OCI-LY7 (cell line): ENCODE measurements at regions not wholly inside any gene's neighbourhood (a gene's known extent, or its start where the extent isn't known, plus 50 kb on each side); places are given as distances from the start of the nearest gene placed in this dataset.

Experiments used
- BruUV-seq: library from RNA; stranded (reverse); fragments of 400-500 nt; replicated peaks from 2 replicates; lab custom pipeline; 2021; lab: Mats Ljungman, UMichigan
- CTCF ChIA-PET: fragments of 300-600 bp; sonication (Branson Sonifier 250); formaldehyde crosslinking; loops from one replicate; lab custom pipeline; 2022; ENCODE audit warnings: antibody characterized with exemption; ENCODE audit not compliant: unreplicated experiment; lab: Charles Lee
- POLR2A ChIA-PET: fragments of 300-600 bp; sonication (Branson Sonifier 250); formaldehyde crosslinking; loops from one replicate; lab custom pipeline; 2022; ENCODE audit warnings: antibody characterized with exemption; lab: Charles Lee
- DNase-seq: peaks from one replicate; pipeline ENCODE4 v3.0.0-alpha.2; 2015; ENCODE audit warnings: low spot score
- H2AFZ ChIP-seq: fragments of 200-600 bp; sonication (generic), shearing (Covaris generic); 2 replicates; pipeline ENCODE4 v1.6.1; 2014; ENCODE audit warnings: mild to moderate bottlenecking, antibody characterized with exemption, low read length, moderate library complexity
- H3K27ac ChIP-seq: fragments of 200-600 bp; sonication (generic); 2 replicates; pipeline ENCODE4 v1.5.1; 2014; ENCODE audit warnings: mixed run types, low read depth, mild to moderate bottlenecking, moderate library complexity, low read length, inconsistent platforms; ENCODE audit not compliant: poor library complexity, severe bottlenecking
- H3K36me3 ChIP-seq: fragments of 200-600 bp; sonication (generic); 2 replicates; pipeline ENCODE4 v1.6.1; 2014; ENCODE audit warnings: mild to moderate bottlenecking, antibody characterized with exemption, low read length, moderate library complexity, mixed read lengths; ENCODE audit not compliant: insufficient read depth
- H3K4me1 ChIP-seq: fragments of 200-600 bp; sonication (generic); 2 replicates; pipeline ENCODE4 v1.5.1; 2014; ENCODE audit warnings: mild to moderate bottlenecking, low read length; ENCODE audit not compliant: insufficient read depth, poor library complexity, severe bottlenecking
- H3K4me2 ChIP-seq: fragments of 200-600 bp; sonication (generic); 2 replicates; pipeline ENCODE4 v1.6.1; 2014; ENCODE audit warnings: mild to moderate bottlenecking, low read length
- H3K4me3 ChIP-seq: fragments of 200-600 bp; sonication (generic); 2 replicates; pipeline ENCODE4 v1.5.1; 2014; ENCODE audit warnings: mild to moderate bottlenecking, low read depth, low read length; ENCODE audit not compliant: poor library complexity, severe bottlenecking
- H3K79me2 ChIP-seq: fragments of 200-600 bp; sonication (generic); 2 replicates; pipeline ENCODE4 v1.6.1; 2016; ENCODE audit warnings: low read depth, mild to moderate bottlenecking, low read length, moderate library complexity, mixed read lengths; ENCODE audit not compliant: insufficient read depth
- H3K9me2 ChIP-seq: fragments of 200-600 bp; sonication (generic); 2 replicates; pipeline ENCODE4 v1.6.1; 2016; ENCODE audit warnings: mild to moderate bottlenecking, low read length, mixed read lengths; ENCODE audit not compliant: insufficient read depth
- H3K9me3 ChIP-seq: fragments of 200-600 bp; sonication (generic); 2 replicates; pipeline ENCODE4 v1.6.1; 2014; ENCODE audit warnings: mild to moderate bottlenecking, mixed run types, low read length, mixed read lengths
- H4K20me1 ChIP-seq: fragments of 200-600 bp; sonication (generic); 2 replicates; pipeline ENCODE4 v1.6.1; 2014; ENCODE audit warnings: mild to moderate bottlenecking, antibody characterized with exemption, low read length, moderate library complexity, mixed read lengths; ENCODE audit not compliant: insufficient read depth
- CTCF ChIP-seq: fragments of 200-600 bp; sonication (generic); conservative IDR thresholded peaks from 2 replicates; pipeline ENCODE4 v1.5.1; 2014; ENCODE audit warnings: mild to moderate bottlenecking, antibody characterized with exemption, low read length, moderate library complexity, mixed read lengths
- EZH2phosphoT487 ChIP-seq: fragments of 200-600 bp; sonication (generic); IDR thresholded peaks from 2 replicates; pipeline ENCODE4 v1.6.1; 2018; ENCODE audit warnings: low read depth, borderline replicate concordance, mild to moderate bottlenecking, mixed run types, antibody characterized with exemption, low read length, moderate library complexity, mixed read lengths
- intact Hi-C: fragments of 100-400 bp; cut with micrococcal nuclease; formaldehyde crosslinking; loops from one replicate; pipeline ENCODE4 v1.10.0; 2022; ENCODE audit not compliant: unreplicated experiment

GRCh38 chr2:65504201-65504600 is 71.8 kb upstream of the SPRED2 start:
- no peaks in the 10 kb centered on the region for H3K36me3 ChIP-seq
- no peak overlapping the region for H3K4me3 ChIP-seq
- no peak overlapping the region for H2AFZ ChIP-seq
- no peak overlapping the region for H3K4me2 ChIP-seq
- H3K9me2 ChIP-seq: no peaks in the 10 kb centered on the region
- ChIA-PET POLR2A (interaction anchor here (0.5 to 1.1 kb wide), 4 partner anchors 39 to 199 kb away, joined by 3 to 5 read pairs (median 4); no protein-coding TSS in a partner anchor), CTCF (no interaction called here)
- H3K9me3 ChIP-seq: 0 out of 2 replicates have a peak, but pooled peaks cover 9% of the 10 kb centered on the region
- DNase-seq: no peak
- no TSS peak for BruUV-seq
- H4K20me1 ChIP-seq: no peaks in the 10 kb centered on the region
- intact Hi-C loops: no loop called here
- H3K27ac ChIP-seq: no peak overlapping the region
- TF ChIP-seq EZH2phosphoT487 (no peak), CTCF (no peak)
- H3K79me2 ChIP-seq: no peaks in the 10 kb centered on the region
- H3K4me1 ChIP-seq: no peaks in the 10 kb centered on the region

DNA sequence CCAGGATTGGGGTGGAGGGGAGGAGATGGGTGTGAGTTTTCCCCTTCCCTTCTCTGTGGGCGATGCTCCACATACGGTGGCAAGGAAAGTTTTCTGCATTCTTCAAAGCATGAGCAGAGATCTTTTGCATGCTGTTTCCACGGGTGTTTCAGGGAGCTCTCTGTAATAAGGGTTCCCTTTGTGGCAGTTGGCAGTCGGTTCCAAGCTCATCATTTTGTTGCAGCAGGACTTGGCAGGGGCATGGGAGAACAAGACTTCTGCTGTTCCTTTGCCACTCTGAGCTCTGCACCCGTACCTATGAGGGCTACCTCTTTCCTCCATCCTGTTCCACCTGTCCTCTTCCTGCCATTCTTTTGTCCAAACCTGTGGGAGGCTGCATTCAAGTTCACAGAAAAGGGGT is 71.3 kb upstream of the SPRED2 start:
- intact Hi-C loops: no loop called here
- Histone ChIP-seq H3K9me3 (0 out of 2 replicates have a peak, but pooled peaks cover 9% of the 10 kb centered on the region), H3K36me3 (no peaks in the 10 kb centered on the region), H2AFZ (no peak overlapping the region), H3K4me1 (no peaks in the 10 kb centered on the region), H3K9me2 (no peaks in the 10 kb centered on the region), H3K79me2 (no peaks in the 10 kb centered on the region), H3K4me2 (no peak overlapping the region), H3K27ac (no peak overlapping the region), H3K4me3 (no peak overlapping the region), H4K20me1 (no peaks in the 10 kb centered on the region)
- no peak for DNase-seq
- TF ChIP-seq CTCF (no peak), EZH2phosphoT487 (no peak)
- BruUV-seq: no TSS peak
- CTCF ChIA-PET: no interaction called here
- POLR2A ChIA-PET: interaction anchor here (0.5 to 1.1 kb wide), 2 partner anchors 41 to 121 kb away, joined by 4 to 5 read pairs; no protein-coding TSS in a partner anchor

- Histone ChIP-seq H3K9me3 (no peaks in the 10 kb centered on the region), H3K4me1 (no peaks in the 10 kb centered on the region), H3K79me2 (no peaks in the 10 kb centered on the region), H4K20me1 (no peaks in the 10 kb centered on the region), H3K27ac (no peak overlapping the region), H2AFZ (no peak overlapping the region), H3K9me2 (no peaks in the 10 kb centered on the region), H3K36me3 (no peaks in the 10 kb centered on the region), H3K4me3 (no peak overlapping the region), H3K4me2 (no peak overlapping the region)
- no TSS peak for BruUV-seq
- CTCF ChIA-PET: no interaction called here
- intact Hi-C loops: no loop called here
- POLR2A ChIA-PET: interaction anchor here (0.8 kb wide), 1 partner anchor 16 kb away, joined by 6 read pairs; no protein-coding TSS in a partner anchor
- TF ChIP-seq EZH2phosphoT487 (no peak), CTCF (no peak)
- DNase-seq: no peak
Measured at GRCh38 chr2:65501836-65502235, 69.4 kb upstream of the SPRED2 start.
